WERI-Rb-1 (cell line): ENCODE measurements at regions not wholly inside any gene's neighbourhood (a gene's known extent, or its start where the extent isn't known, plus 50 kb on each side); places are given as distances from the start of the nearest gene placed in this dataset.

Experiments used
- DNase-seq: peaks from one replicate; pipeline ENCODE4 v3.0.0-alpha.2; 2020
- H3K27ac ChIP-seq: fragments of 250-450 bp; sonication (Bioruptor Pico); 2 replicates; pipeline ENCODE4 v1.5.1; 2020; ENCODE audit warnings: mild to moderate bottlenecking, moderate library complexity
- H3K27me3 ChIP-seq: fragments of 250-450 bp; sonication (Bioruptor Pico); 2 replicates; pipeline ENCODE4 v1.5.1; 2021; ENCODE audit warnings: mild to moderate bottlenecking, low read depth, moderate library complexity; ENCODE audit not compliant: insufficient read depth, severe bottlenecking
- H3K36me3 ChIP-seq: fragments of 250-450 bp; sonication (Bioruptor Pico); 2 replicates; pipeline ENCODE4 v1.5.1; 2020; ENCODE audit warnings: mild to moderate bottlenecking, moderate library complexity
- H3K4me3 ChIP-seq: 2 replicates; pipeline ENCODE4 v1.5.1; 2011; ENCODE audit warnings: low read depth, mild to moderate bottlenecking, control low read depth, low read length
- H3K9me3 ChIP-seq: fragments of 250-450 bp; sonication (Bioruptor Pico); 2 replicates; pipeline ENCODE4 v1.5.1; 2021; ENCODE audit warnings: mild to moderate bottlenecking, moderate library complexity; ENCODE audit not compliant: severe bottlenecking
- TF ChIP-seq, protein P1 (sequence below): IDR thresholded peaks from 2 replicates; pipeline ENCODE4 v1.5.1; 2011; ENCODE audit warnings: low read depth, mild to moderate bottlenecking, control low read depth, inconsistent platforms, low read length

DNA sequence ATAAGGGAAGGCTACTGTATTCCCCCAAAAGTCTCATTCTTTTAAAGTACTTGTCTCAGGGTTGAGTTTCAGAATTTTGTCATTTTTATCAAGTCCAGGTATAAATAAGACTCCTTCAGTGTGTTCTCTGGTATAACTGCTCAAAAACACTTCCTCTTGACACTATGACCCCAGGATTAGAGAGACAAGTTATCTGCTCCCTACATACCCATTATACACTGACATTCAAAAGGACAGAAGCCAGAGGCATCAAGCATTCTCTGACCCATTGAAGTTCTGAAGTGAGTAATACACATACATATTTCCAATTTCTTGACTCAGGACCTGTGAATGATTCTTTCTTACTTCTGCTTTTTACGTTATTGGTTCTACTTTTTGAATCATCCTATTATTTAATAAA, 447.8 kb upstream of the CNTN5 start:
- no peak for DNase-seq
- Histone ChIP-seq H3K36me3 (no peaks in the 10 kb centered on the region), H3K27me3 (no peaks in the 10 kb centered on the region), H3K9me3 (no peaks in the 10 kb centered on the region), H3K4me3 (no peak overlapping the region), H3K27ac (no peak overlapping the region)
- TF ChIP-seq, protein P1, sequence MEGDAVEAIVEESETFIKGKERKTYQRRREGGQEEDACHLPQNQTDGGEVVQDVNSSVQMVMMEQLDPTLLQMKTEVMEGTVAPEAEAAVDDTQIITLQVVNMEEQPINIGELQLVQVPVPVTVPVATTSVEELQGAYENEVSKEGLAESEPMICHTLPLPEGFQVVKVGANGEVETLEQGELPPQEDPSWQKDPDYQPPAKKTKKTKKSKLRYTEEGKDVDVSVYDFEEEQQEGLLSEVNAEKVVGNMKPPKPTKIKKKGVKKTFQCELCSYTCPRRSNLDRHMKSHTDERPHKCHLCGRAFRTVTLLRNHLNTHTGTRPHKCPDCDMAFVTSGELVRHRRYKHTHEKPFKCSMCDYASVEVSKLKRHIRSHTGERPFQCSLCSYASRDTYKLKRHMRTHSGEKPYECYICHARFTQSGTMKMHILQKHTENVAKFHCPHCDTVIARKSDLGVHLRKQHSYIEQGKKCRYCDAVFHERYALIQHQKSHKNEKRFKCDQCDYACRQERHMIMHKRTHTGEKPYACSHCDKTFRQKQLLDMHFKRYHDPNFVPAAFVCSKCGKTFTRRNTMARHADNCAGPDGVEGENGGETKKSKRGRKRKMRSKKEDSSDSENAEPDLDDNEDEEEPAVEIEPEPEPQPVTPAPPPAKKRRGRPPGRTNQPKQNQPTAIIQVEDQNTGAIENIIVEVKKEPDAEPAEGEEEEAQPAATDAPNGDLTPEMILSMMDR = no peak

DNA sequence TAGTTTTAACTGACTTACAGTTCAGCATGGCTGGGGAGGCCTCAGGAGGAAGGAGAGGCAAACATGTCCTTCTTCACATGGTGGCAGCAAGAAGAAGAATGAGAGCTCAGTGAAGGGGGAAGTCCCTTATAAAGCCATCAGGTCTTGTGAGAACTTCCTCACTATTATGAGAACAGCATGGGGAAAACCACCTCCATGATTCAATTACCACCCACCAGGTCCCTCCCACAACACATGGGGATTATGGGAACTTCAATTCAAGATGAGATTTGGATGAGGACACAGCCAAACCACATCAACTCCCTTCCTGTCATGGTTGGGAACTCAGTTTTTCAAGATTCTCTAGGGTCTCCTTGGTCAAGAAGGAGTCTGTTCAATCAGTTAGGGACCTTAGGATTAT, 432.9 kb upstream of the CNTN5 start:
- H3K36me3 ChIP-seq = no peaks in the 10 kb centered on the region
- TF ChIP-seq, protein P1 = no peak
- DNase-seq = no peak
- no peaks in the 10 kb centered on the region for H3K27me3 ChIP-seq
- no peak overlapping the region for H3K27ac ChIP-seq
- no peak overlapping the region for H3K4me3 ChIP-seq
- H3K9me3 ChIP-seq = no peaks in the 10 kb centered on the region

DNA sequence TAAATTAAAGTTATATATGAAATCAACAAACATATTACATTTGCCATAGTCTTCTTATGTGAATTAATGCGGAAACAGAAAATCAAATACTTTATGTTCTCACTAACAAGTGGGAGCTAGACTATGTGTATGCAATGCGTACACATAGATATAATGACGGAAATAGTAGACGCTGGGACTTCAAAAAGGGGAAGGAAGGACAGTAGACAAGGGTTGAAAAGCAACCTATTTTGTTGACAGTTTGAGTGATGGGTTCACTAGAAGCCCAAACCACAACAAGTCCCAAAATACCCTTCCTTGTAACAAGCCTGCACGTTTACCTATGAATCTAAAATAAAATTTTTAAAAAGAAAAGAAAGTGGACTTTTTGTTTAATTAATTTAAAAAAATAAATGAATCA, 430.8 kb upstream of the CNTN5 start:
- DNase-seq = no peak
- Histone ChIP-seq H3K4me3 (no peak overlapping the region), H3K36me3 (no peaks in the 10 kb centered on the region), H3K27me3 (no peaks in the 10 kb centered on the region), H3K27ac (no peak overlapping the region), H3K9me3 (no peaks in the 10 kb centered on the region)
- TF ChIP-seq, protein P1 = no peak

DNA sequence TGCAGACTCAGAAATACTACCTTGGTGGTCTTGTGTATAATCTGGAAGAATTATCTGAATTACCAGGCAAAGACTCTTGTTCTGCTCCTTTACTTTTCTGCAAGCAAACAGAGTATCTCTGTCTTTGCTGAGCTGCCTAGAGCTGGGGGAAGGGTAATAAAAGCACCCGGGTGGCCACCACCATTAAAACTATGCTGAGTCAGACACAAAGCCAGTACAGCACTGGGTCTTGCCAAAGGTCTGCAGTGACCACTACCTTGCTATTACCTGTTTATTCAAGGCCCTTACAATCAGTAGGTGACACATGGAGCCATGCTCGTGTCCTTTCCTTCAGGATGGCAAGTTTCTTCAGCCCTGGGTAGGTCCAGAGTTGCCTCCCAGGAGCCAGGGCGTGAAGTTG, 420.6 kb upstream of the CNTN5 start:
- no peak overlapping the region for H3K4me3 ChIP-seq
- DNase-seq = no peak
- H3K9me3 ChIP-seq = peaks cover 2% of the 10 kb centered on the region
- TF ChIP-seq, protein P1 = no peak
- no peak overlapping the region for H3K27ac ChIP-seq
- no peaks in the 10 kb centered on the region for H3K36me3 ChIP-seq
- no peaks in the 10 kb centered on the region for H3K27me3 ChIP-seq

DNA sequence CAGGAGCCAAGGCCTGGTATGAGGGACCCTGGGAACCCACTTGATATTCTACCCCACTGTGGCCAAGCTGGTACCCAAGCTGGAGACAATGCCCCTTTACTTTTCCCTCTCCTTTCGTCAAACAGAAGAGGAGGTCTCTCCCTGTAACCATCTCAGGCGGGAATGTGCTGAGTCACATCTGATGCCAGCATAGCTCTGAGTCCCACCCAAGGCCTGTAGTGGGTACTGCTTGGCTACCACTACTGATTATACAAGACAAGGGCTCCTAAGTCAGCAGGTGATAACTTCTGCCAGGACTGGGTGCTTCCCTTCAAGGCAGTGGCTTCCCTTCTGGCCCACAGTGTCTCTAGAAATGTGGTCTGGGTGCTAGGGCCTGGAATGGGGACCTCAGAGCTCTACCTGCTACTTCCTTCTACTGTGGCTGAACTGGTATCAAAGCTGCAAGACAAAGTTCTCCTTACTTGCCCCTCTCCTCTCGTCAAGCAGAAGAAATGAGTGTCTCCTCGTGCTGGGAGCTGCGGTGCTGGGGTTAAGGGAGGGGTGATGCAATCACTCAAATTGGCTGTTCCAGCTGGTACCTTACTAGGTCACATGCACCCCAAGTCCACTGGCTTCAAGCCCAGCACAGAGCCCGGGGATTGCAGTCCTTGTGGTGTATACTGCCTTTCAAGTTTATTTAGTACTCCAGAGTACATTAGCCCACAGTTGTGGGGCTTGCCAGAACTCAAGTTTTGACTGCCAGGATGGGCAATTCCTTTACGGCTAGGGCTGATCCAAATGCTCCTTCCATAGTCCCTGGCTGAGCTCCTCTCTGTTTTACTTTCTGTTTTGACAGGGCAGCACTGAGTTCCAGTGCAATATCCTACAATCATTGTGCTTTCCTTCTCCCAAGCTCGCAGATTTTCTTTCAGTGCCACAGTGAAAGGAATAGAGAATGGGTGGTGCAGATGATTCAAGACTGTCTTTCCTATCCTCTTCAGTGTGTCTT, 419.7 kb upstream of the CNTN5 start:
- DNase-seq = no peak
- H3K27ac ChIP-seq = no peak overlapping the region
- no peak overlapping the region for H3K4me3 ChIP-seq
- H3K27me3 ChIP-seq = no peaks in the 10 kb centered on the region
- TF ChIP-seq, protein P1 = no peak
- H3K36me3 ChIP-seq = no peaks in the 10 kb centered on the region
- peaks cover 2% of the 10 kb centered on the region for H3K9me3 ChIP-seq
